Body of pancreas (tissue), 4 donors: ENCODE measurements at regions not wholly inside any gene's neighbourhood (a gene's known extent, or its start where the extent isn't known, plus 50 kb on each side); places are given as distances from the start of the nearest gene placed in this dataset.

ENCODE experiments used
- ATAC-seq: fragments of 150-250 bp; one replicate; pipeline ENCODE4 v1.9.1; 2016
- DNase-seq, 4 donors: peaks; one replicate each; pipeline ENCODE4 v3.0.0-alpha.2; 2019
- H3K27ac ChIP-seq, 4 donors: fragments of 200-600 bp; sonication (generic); 1 replicate in 3 of 4; 2 replicates in 1 of 4; pipeline versions ENCODE4 v1.5.1 to v1.6.1; 2016 to 2019; ENCODE audit warnings: mild to moderate bottlenecking in 1 of 4, mixed read lengths in 1 of 4, moderate library complexity in 1 of 4
- H3K27me3 ChIP-seq, 2 donors: fragments of 200-600 bp; sonication (generic); one replicate each; pipeline ENCODE4 v1.6.0; 2016; ENCODE audit warnings: mild to moderate bottlenecking in 1 of 2
- H3K36me3 ChIP-seq, 2 donors: fragments of 200-600 bp; sonication (generic); replicated peaks in 1 of 2; 2 replicates each; pipeline ENCODE4 v1.5.1; 2016; ENCODE audit warnings: low read depth in 2 of 2; ENCODE audit not compliant: insufficient read depth in 1 of 2
- H3K4me1 ChIP-seq: fragments of 200-600 bp; sonication (generic); one replicate; pipeline ENCODE4 v1.6.0; 2016
- H3K4me3 ChIP-seq, 2 donors: fragments of 200-600 bp; sonication (generic); 1 replicate in 1 of 2; 2 replicates in 1 of 2; pipeline ENCODE4 v1.5.1; 2016 to 2019
- H3K9me3 ChIP-seq, 3 donors: fragments of 200-600 bp; sonication (generic); 1 replicate in 2 of 3; 2 replicates in 1 of 3; pipeline ENCODE4 v1.5.1; 2016
- CTCF ChIP-seq, 7 experiments: fragments of 450-650 bp in 4 of 7; fragments of 200-600 bp in 3 of 7; sonication (generic) in 3 of 7; IDR thresholded peaks; one replicate each; pipeline ENCODE4 v1.5.1; 2016 to 2019; ENCODE audit warnings: antibody characterized with exemption in 7 of 7
- POLR2A ChIP-seq, 3 donors: fragments of 450-650 bp; IDR thresholded peaks; one replicate each; pipeline ENCODE4 v1.6.1; 2016; ENCODE audit warnings: antibody characterized with exemption in 3 of 3, mild to moderate bottlenecking in 2 of 3
- WGBS, 2 donors: methylation state at CpG; one replicate each; pipeline ENCODE4 v1.1.5; 2017; 5-methylcytosine and 5-hydroxymethylcytosine counted together
- intact Hi-C: fragments of 100-400 bp; cut with DNase I; formaldehyde crosslinking; loops from one replicate; pipeline ENCODE4 v1.15.1; 2023

GRCh38 chr11:133710241-133710640 lies 135.1 kb downstream of the SPATA19 start:
- Histone ChIP-seq H3K27me3 (no peaks in the 10 kb centered on the region), H3K9me3 (no peaks in the 10 kb centered on the region), H3K36me3 (no peaks in the 10 kb centered on the region), H3K4me1 (no peaks in the 10 kb centered on the region), H3K27ac (no peak overlapping the region), H3K4me3 (no peak overlapping the region)
- TF ChIP-seq CTCF (IDR thresholded peaks at IDR 0.05) (no peak), POLR2A (IDR thresholded peaks at IDR 0.05) (no peak)
- WGBS, 2 donors: 77 to 87% methylated on average over 3 of the region's 3 CpGs
- intact Hi-C loops: no loop called here
- no peak for DNase-seq
- no peak for ATAC-seq

DNA sequence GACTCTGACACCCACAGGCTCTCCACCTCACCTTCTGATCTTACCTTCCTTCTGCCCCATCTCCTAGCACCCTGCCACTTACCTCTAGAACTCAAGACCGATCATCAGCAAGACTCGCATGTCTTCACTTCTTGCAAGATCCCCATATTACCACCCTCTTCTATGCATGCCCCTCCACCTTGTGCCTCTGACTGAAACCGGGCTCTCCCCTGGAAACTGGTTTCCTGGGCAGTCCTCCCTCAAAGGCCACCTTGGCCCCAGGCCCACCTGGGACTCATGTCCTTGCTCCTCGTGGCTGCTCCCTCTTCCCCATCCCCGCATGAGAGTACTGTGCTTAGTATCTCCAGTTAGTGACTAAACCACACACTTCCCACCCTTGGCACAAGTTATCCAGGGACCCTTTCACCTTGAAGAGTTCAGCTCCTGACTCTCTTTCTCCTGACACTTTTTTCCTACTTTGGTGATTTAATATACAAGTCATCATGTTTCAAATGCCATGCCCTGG lies 136.7 kb downstream of the SPATA19 start:
- WGBS, 2 donors: 73 to 78% methylated on average over 5 of the region's 5 CpGs
- Histone ChIP-seq H3K27me3 (no peaks in the 10 kb centered on the region), H3K36me3 (no peaks in the 10 kb centered on the region), H3K27ac (no peak overlapping the region), H3K9me3 (no peaks in the 10 kb centered on the region), H3K4me1 (no peaks in the 10 kb centered on the region), H3K4me3 (no peak overlapping the region)
- TF ChIP-seq CTCF (IDR thresholded peaks at IDR 0.05): no peak
- TF ChIP-seq POLR2A (IDR thresholded peaks at IDR 0.05): no peak
- DNase-seq (no peak), ATAC-seq (no peak)
- intact Hi-C loops: no loop called here

DNA sequence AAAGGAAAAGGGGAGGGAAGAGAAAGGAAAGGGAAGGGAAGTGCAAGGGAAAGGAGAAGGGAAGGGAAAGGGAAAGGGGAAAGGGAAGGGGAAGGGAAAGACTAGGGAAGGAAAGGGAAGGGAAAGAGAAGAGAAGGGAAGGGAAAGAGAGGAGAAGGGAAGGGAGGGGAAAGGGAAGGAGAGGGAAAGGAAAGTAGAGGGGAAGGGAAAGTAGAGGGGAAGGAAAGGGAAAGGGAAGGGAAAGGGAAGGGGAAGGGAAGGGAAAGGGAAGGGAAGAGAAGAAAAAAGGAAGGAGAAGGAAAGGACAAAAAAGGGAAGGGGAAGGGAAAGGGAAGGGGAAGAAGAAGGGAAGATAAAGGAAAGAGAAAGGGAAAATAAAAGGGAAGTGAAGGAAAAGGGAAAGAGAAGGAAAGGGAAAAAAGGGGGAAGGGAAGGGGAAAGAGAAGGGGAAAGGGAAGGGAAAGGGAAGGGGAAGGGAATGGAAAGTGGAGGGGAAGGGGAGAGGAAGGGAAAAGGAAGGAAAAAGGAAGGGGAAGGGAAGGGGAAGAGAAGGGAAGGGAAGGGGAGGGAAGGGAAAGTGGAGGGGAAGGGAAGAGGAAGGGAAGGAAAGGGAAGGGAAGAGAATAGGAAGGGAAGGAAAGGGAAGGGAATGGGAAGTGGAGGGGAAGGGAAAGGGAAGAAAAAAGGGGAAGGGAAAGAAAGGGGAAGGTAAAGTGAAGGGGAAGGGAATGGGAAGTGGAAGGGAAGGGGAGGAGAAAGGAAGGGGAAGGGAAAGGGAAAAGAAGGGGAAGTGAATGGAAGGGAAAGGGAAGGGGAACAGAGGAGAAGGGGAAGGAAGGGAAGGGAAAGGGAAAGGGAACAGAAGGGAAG lies 138.2 kb downstream of the SPATA19 start:
- Histone ChIP-seq H3K4me3 (no peak overlapping the region), H3K27ac (no peak overlapping the region), H3K4me1 (no peaks in the 10 kb centered on the region), H3K36me3 (no peaks in the 10 kb centered on the region), H3K9me3 (no peaks in the 10 kb centered on the region), H3K27me3 (no peaks in the 10 kb centered on the region)
- ATAC-seq: no peak
- DNase-seq: no peak
- intact Hi-C loops: no loop called here
- no peak for TF ChIP-seq CTCF (IDR thresholded peaks at IDR 0.05)
- TF ChIP-seq POLR2A (IDR thresholded peaks at IDR 0.05): no peak

DNA sequence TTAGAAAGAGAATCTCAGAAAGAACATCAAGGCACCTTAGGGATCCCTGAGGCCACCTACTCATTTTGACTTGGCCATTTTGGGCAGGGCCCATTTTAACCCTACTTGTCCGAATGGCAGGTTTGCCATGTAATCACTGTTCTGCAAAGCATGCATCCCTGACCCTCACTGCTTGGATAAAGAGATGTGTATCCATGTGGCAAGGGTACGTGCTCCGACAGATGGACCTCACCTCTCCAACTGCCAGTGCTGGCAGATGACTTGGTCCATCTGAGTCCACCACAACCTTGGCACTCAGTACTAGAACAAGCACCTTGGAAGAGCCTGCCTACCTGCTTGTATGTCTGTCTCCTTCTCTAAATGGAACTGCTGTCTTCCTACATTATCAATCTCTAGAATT lies 139.4 kb downstream of the SPATA19 start:
- H3K9me3 ChIP-seq: no peaks in the 10 kb centered on the region
- 64 to 73% methylated on average over 3 of the region's 3 CpGs for WGBS, 2 donors
- no peak for ATAC-seq

More for the DNA sequence above, 139.4 kb downstream of the SPATA19 start:
- Histone ChIP-seq H3K4me1 (no peaks in the 10 kb centered on the region), H3K27me3 (no peaks in the 10 kb centered on the region), H3K4me3 (no peak overlapping the region), H3K27ac (no peak overlapping the region), H3K36me3 (no peaks in the 10 kb centered on the region)
- no peak for TF ChIP-seq CTCF (IDR thresholded peaks at IDR 0.05)
- TF ChIP-seq POLR2A (IDR thresholded peaks at IDR 0.05): no peak
- no peak for DNase-seq
- intact Hi-C loops: no loop called here
